GM19035 (cell line): ENCODE measurements at regions not wholly inside any gene's neighbourhood (a gene's known extent, or its start where the extent isn't known, plus 50 kb on each side); places are given as distances from the start of the nearest gene placed in this dataset.

Experiments used
- ATAC-seq: cut with Tn5 transposase; IDR thresholded peaks from one replicate; pipeline ENCODE4 v1.9.1; 2021; ENCODE audit not compliant: unreplicated experiment

DNA sequence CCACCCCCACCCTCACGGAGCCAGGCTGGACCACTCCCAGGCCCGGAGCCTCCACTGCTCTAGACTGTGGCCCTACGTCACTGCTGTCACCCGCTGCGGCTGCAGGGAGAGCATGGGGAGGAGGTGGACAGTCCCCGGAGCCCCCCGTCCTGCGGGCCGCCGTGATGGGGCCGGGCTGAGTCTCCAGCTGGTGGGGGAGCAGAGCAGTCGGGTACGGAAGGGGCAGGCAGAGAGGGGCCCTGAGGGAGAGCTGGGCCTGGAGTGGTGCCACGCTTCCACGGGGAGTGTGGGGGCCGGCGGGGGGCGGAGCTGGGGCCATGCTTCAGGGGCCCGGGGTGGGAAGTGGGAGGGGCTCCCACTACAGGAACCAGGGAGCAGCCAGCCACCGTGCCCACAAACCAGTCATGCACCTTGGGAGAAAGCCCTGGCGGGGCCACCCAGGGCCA, 98.9 kb upstream of the KCNK1 start:
- ATAC-seq = no peak

GRCh38 chr1:233516732-233517131, 97.2 kb upstream of the KCNK1 start:
- no peak for ATAC-seq

DNA sequence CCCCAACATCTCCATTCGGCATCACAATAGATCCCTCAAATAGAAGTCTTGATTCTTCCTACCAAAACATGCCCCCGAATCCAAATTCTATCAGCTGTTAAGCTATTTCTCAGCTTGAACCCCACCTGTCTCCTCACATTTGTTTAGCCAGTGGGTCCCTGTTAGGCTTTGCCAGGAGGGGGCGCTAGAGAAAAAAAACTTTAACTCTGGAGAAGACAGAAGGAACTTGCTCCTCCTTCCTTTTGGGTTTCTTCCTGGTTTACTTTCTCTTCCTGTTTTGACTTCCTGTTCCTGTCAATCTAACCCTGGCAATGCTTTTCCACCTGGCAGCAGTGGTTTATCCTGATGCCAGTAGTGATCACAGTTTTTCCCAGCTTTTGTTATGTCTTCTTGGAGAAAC, 95.6 kb upstream of the KCNK1 start:
- ATAC-seq = no peak

GRCh38 chr1:233520261-233521191, 93.4 kb upstream of the KCNK1 start:
- no peak for ATAC-seq

DNA sequence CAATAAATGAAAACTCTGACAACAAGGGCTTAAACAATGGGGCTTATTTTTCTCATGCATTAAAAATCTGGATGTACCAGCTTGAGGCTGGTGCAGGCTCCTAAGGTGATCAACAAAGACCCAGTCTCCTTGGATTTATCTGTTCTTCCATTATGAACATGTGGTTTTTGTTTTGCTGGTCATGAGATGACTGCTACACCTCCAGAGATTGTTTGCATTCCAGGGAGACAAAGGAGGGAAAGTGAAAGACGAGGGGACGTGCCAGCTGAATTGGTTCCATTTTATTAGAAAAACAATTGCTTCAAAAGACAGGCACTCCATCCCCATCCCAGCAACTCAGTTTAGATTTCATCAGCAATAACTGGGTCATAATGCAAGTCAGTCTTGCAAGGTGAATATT, 90.9 kb upstream of the KCNK1 start:
- no peak for ATAC-seq

DNA sequence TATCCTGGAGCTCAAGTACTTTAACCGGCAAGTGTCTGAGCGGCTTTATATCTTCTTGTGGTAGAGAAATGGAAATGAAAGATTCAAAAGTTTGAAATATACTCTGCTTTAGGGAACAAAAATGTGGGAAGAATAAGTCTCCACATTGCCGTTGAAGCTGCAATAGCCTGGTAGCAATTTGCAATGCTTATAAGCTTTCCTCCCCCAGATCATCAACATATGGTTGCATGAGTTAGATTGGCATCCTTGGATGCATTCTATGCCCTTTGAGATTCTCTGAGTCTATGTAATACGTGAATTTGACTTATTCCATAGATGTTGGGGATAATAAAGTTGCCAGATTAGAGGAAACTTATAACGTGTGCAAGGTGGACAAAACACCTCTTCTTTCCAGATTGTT, 86.1 kb upstream of the KCNK1 start:
- no peak for ATAC-seq

DNA sequence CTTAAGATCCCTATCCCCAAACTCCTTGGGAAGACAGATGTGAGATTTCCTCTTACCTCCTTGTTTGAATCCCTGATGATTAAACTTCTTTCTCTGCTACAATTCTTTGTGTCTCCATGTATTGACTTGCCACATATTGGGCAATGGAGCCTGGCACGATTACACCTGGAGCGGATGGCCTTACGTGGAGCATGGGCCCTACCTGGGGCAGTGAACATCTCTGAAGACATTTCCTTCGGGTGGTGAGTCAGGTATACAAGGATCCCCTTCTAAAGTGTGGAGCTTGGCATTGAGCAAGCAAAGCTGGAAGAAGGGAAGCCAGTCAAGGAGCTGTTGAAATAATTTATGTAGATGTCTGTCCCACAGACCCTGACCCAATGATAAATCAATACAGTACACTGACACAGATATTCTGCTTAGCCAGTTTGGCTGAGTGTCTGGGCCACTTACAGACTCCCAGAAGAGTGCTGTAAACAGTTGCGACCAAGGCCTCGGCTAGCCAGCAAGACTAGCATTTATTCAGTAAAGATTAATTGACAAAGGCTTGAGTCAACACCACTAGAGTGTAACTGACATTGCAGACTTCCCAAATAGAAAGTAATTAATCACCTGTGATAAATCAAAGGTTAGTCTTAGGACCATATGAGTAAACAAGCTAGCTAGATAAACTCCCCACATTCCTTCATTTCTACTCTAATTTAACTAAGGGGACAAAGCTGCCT, 83.1 kb upstream of the KCNK1 start:
- ATAC-seq = no peak

GRCh38 chr1:233540816-233541215, 73.1 kb upstream of the KCNK1 start:
- ATAC-seq = no peak

DNA sequence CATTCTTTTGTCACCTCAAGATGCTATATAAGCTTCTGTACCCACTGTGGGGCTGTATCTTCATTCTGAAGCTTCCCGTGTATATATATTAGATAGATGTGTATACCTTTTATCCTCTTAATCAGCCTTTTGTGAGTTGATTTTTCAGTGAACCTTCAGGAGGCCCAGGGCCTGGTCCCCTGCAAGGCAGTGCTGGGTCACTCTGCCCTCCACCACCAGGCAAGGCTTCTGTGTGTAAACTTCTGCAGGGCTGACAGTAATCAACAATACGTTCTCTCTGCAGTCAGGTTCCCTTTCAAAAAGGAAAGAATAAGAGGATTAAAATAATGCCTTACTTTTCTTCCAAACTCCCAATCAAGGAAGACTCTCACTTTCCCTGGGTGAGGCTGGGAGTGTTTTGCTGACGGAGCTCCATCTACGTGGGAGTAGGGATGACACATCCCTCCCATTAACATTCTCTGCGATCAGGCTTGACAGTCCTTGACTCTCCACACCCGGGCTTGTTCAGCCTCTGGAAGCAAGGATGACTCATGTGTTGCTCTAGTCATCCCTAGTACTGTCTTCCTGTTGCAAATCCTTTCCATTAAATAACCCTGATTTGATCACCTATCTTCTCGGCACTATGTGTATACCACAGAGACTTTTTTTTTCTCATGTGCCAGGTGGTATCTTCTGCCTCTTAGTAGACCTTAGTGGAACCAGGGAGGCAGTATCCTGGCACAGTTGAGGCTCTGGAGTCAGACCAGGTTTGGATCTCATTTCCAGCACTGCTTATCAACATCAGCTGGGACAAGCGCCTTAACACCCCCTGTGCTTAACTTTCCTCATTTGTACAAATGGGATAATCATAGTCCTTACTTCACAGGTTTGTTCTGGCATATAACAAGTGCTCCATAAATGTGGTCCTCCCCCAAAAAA, 70.3 kb upstream of the KCNK1 start:
- ATAC-seq = no peak

DNA sequence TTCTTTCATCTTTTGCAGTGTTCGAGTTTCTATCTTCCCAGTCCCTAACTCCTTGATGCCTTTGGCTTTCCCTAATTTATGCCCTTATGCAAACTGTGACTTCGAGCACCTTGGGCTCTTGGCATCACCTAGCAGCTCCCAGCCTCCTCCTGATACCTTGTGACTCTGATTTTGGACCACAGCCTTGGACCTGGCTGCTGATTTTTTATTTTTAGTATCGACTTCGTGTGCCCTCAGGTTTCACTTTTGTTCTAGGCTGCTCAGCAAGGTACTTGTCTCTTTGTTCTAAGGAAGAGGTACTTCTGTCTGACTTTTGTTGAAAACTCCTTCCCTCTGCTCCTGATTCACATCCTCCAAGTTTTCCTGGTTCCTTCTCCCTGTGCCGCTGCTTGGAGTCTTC, 69.6 kb upstream of the KCNK1 start:
- ATAC-seq = no peak

DNA sequence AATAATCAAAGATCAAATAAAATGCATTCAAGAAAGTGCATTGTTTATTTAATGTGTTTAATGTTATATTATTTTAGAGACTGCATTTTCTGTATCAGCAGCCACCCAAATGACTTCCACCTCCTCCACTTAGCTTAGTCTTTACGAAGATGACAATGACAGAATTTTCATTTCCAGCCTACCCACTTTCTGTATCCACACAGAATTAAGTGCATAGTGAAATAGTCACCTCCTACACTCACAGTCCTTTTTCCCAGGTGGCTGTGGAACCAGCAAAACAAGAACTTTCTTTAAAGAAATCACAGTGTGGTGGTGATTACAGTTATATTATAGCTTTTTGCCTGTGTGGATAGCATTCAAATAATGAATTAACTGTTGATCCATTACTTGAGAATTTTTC, 66.2 kb upstream of the KCNK1 start:
- no peak for ATAC-seq

- no peak for ATAC-seq
Measured at GRCh38 chr1:233549404-233549803, 64.5 kb upstream of the KCNK1 start.

- no peak for ATAC-seq
Measured at GRCh38 chr1:233549917-233550316, 64.0 kb upstream of the KCNK1 start.

DNA sequence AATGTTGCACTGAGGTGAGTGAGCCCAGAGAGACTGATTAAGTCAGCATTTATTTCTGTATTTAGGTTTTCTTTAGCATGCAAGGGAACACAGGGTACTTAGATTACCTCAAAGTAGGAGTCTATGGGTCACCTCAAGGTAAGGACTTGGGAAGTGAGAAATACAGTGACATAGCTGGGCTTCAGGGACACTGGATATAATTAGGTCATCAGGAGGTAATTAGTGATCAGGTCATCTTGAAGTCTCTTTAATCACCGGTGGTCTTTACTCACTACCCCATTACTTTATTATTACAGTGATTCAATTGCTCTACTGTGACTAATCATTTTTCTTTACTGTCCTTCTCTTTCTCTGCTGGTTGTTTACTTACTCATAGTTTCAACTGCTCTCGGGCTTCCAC, 59.9 kb upstream of the KCNK1 start:
- ATAC-seq = no peak

DNA sequence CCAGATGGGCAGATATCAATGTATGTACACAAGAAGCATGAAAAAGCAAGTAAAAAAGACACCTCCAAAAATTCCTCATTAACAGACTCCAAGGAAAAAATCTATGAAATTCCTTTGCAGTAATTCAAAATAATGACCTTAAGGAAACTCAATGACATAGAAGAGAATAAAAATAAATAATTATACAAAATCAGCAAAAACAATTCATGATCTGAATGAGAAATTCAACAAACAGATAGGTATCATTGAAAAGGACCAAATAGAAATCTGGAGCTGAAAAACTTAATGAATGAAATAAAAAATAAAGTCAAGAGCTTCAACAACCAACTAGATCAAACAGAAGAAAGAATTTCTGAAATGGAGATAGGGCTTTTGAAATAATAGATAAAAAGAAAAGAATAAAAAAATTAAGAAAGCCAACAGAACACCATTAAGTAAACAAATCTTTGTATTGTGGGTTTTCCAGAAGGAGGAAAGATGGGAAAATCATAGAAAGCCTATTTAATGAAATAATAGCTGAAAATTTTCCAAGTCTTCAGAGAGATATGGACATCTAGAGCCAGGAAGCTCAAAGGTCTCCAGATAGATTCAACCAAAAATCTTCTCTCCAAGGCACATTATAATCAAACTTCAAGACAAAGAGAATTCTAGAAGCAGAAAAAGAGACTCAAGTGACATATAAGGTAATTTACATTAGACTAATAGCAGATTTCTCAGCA, 52.0 kb upstream of the KCNK1 start:
- ATAC-seq = no peak
